OCI-LY3 (cell line): ENCODE measurements at regions not wholly inside any gene's neighbourhood (a gene's known extent, or its start where the extent isn't known, plus 50 kb on each side); places are given as distances from the start of the nearest gene placed in this dataset.
"Not testable (repeated sequence)": the region's sequence is repeated elsewhere in the genome, so short reads cannot be mapped to it uniquely, and the experiment has no call there.

Experiments
- H2AFZ ChIP-seq: fragments of 200-600, 300-600 bp; shearing (Covaris generic); 2 replicates; pipeline ENCODE4 v1.6.0; 2014; ENCODE audit warnings: antibody characterized with exemption, low read depth, low read length
- H3K27ac ChIP-seq: fragments of 200-600, 300-600 bp; sonication (generic); 2 replicates; pipeline ENCODE4 v1.5.1; 2014; ENCODE audit warnings: mild to moderate bottlenecking, low read length, moderate library complexity, mixed read lengths
- H3K27me3 ChIP-seq: fragments of 200-600, 300-600 bp; sonication (generic); 2 replicates; pipeline ENCODE4 v1.6.1; 2014; ENCODE audit warnings: low read depth, low read length, mixed read lengths
- H3K36me3 ChIP-seq: fragments of 200-600, 300-600 bp; sonication (generic); replicated peaks from 2 replicates; pipeline ENCODE3; 2014; ENCODE audit warnings: low read depth, low read length, mixed read lengths
- H3K4me1 ChIP-seq: fragments of 300-600, 200-600 bp; sonication (generic); 2 replicates; pipeline ENCODE4 v1.6.1; 2014; ENCODE audit warnings: low read length, mixed read lengths
- H3K4me2 ChIP-seq: fragments of 200-600, 300-600 bp; sonication (generic); 2 replicates; pipeline ENCODE4 v1.6.1; 2014; ENCODE audit warnings: low read length, mixed read lengths
- H3K4me3 ChIP-seq: fragments of 300-600, 200-600 bp; sonication (generic); 2 replicates; pipeline ENCODE4 v1.5.1; 2014; ENCODE audit warnings: antibody characterized with exemption, mild to moderate bottlenecking, low read length, moderate library complexity
- H3K79me2 ChIP-seq: fragments of 300-600, 200-600 bp; shearing (Covaris generic); 2 replicates; pipeline ENCODE4 v1.6.1; 2014; ENCODE audit warnings: mild to moderate bottlenecking, low read length, mixed read lengths
- H3K9ac ChIP-seq: fragments of 300-600, 200-600 bp; shearing (Covaris generic); 2 replicates; pipeline ENCODE4 v1.6.0; 2014; ENCODE audit warnings: mild to moderate bottlenecking, low read length, moderate library complexity
- H3K9me3 ChIP-seq: fragments of 200-600, 300-600 bp; shearing (Covaris generic); 2 replicates; pipeline ENCODE4 v1.6.1; 2014; ENCODE audit warnings: low read length, mixed read lengths; ENCODE audit not compliant: insufficient read depth
- H4K20me1 ChIP-seq: fragments of 200-600, 300-600 bp; sonication (generic); 2 replicates; pipeline ENCODE4 v1.6.1; 2016; ENCODE audit warnings: low read length, mixed read lengths; ENCODE audit not compliant: insufficient read depth
- CTCF ChIP-seq: fragments of 200-600, 300-600 bp; sonication (generic); IDR thresholded peaks from 2 replicates; pipeline ENCODE4 v1.5.1; 2014; ENCODE audit warnings: antibody characterized with exemption, low read length, low read depth
- EZH2phosphoT487 ChIP-seq: fragments of 200-600 bp; shearing (Covaris generic); IDR thresholded peaks from 2 replicates; pipeline ENCODE4 v1.6.1; 2018; ENCODE audit warnings: antibody characterized with exemption, mixed run types, low read depth

- no peak overlapping the region for H3K27ac ChIP-seq
- no peak overlapping the region for H3K4me3 ChIP-seq
- no peaks in the 10 kb centered on the region for H3K79me2 ChIP-seq
- TF ChIP-seq CTCF (no peak), EZH2phosphoT487 (no peak)
- no peaks in the 10 kb centered on the region for H4K20me1 ChIP-seq
- no peaks in the 10 kb centered on the region for H3K36me3 ChIP-seq
- H3K27me3 ChIP-seq: no peaks in the 10 kb centered on the region
- H3K4me1 ChIP-seq: no peaks in the 10 kb centered on the region
- no peak overlapping the region for H3K9ac ChIP-seq
- H2AFZ ChIP-seq: no peak overlapping the region
- H3K9me3 ChIP-seq: no peaks in the 10 kb centered on the region
- H3K4me2 ChIP-seq: no peak overlapping the region
These were observed 236.6 kb downstream of the SATB1 start for GRCh38 chr3:18188491-18188890.

GRCh38 chr3:18185624-18186023 lies 239.5 kb downstream of the SATB1 start:
- Histone ChIP-seq H3K36me3 (no peaks in the 10 kb centered on the region), H3K9ac (no peak overlapping the region), H2AFZ (no peak overlapping the region)

GRCh38 chr3:18182923-18183322 lies 242.2 kb downstream of the SATB1 start:
- H3K9me3 ChIP-seq, H3K4me3 ChIP-seq, H3K4me2 ChIP-seq, H3K4me1 ChIP-seq, H3K79me2 ChIP-seq, H3K27me3 ChIP-seq, H3K9ac ChIP-seq, H4K20me1 ChIP-seq, H3K27ac ChIP-seq, H2AFZ ChIP-seq, H3K36me3 ChIP-seq: not testable (repeated sequence)

More at GRCh38 chr3:18185624-18186023, 239.5 kb downstream of the SATB1 start:
- no peaks in the 10 kb centered on the region for H3K27me3 ChIP-seq
- H3K27ac ChIP-seq: no peak overlapping the region
- no peaks in the 10 kb centered on the region for H3K9me3 ChIP-seq
- H3K4me2 ChIP-seq: no peak overlapping the region
- H3K79me2 ChIP-seq: no peaks in the 10 kb centered on the region
- no peaks in the 10 kb centered on the region for H3K4me1 ChIP-seq
- H3K4me3 ChIP-seq: no peak overlapping the region
- no peak for TF ChIP-seq EZH2phosphoT487
- TF ChIP-seq CTCF: no peak
- H4K20me1 ChIP-seq: no peaks in the 10 kb centered on the region

GRCh38 chr3:18179521-18179920 lies 245.6 kb downstream of the SATB1 start:
- H3K9me3 ChIP-seq: no peaks in the 10 kb centered on the region
- TF ChIP-seq EZH2phosphoT487: no peak
- no peaks in the 10 kb centered on the region for H3K27me3 ChIP-seq
- H3K4me1 ChIP-seq: no peaks in the 10 kb centered on the region
- H2AFZ ChIP-seq: no peak overlapping the region
- H3K27ac ChIP-seq: no peak overlapping the region
- no peak overlapping the region for H3K4me2 ChIP-seq
- H3K9ac ChIP-seq: no peak overlapping the region
- H3K36me3 ChIP-seq: no peaks in the 10 kb centered on the region
- H4K20me1 ChIP-seq: no peaks in the 10 kb centered on the region
- no peaks in the 10 kb centered on the region for H3K79me2 ChIP-seq
- H3K4me3 ChIP-seq: no peak overlapping the region

GRCh38 chr3:18177271-18177670 lies 247.9 kb downstream of the SATB1 start:
- H3K79me2 ChIP-seq: no peaks in the 10 kb centered on the region
- no peak for TF ChIP-seq CTCF
- TF ChIP-seq EZH2phosphoT487: no peak
- H3K9me3 ChIP-seq: no peaks in the 10 kb centered on the region
- H4K20me1 ChIP-seq: no peaks in the 10 kb centered on the region
- H3K4me1 ChIP-seq: no peaks in the 10 kb centered on the region
- no peak overlapping the region for H3K4me2 ChIP-seq
- no peaks in the 10 kb centered on the region for H3K27me3 ChIP-seq
- H3K4me3 ChIP-seq: no peak overlapping the region
- no peak overlapping the region for H3K9ac ChIP-seq
- no peaks in the 10 kb centered on the region for H3K36me3 ChIP-seq
- no peak overlapping the region for H3K27ac ChIP-seq
- H2AFZ ChIP-seq: no peak overlapping the region

- not testable (repeated sequence) for H3K79me2 ChIP-seq, H2AFZ ChIP-seq, H3K27me3 ChIP-seq, H3K4me3 ChIP-seq, H3K27ac ChIP-seq, H4K20me1 ChIP-seq, H3K4me1 ChIP-seq, H3K9me3 ChIP-seq, H3K9ac ChIP-seq, H3K4me2 ChIP-seq, H3K36me3 ChIP-seq
These were observed 251.2 kb downstream of the SATB1 start for GRCh38 chr3:18173891-18174290.
